Ovary (tissue), 3 donors: ENCODE measurements at regions not wholly inside any gene's neighbourhood (a gene's known extent, or its start where the extent isn't known, plus 50 kb on each side); places are given as distances from the start of the nearest gene placed in this dataset.

Experiments used
- EP300 ChIP-seq: sonication (generic); formaldehyde crosslinking; IDR thresholded peaks from one replicate; pipeline ENCODE4 v1.6.1; 2017; ENCODE audit warnings: antibody characterized with exemption
- POLR2A ChIP-seq: fragments of 450-650 bp; IDR thresholded peaks from one replicate; pipeline ENCODE4 v1.6.1; 2017; ENCODE audit warnings: antibody characterized with exemption, mild to moderate bottlenecking, moderate library complexity
- TF ChIP-seq, protein P1 (sequence below), 3 donors: fragments of 450-650 bp in 2 of 3; fragments of 200-600 bp in 1 of 3; IDR thresholded peaks; one replicate each; pipeline versions ENCODE4 v1.5.1 to v1.8.0; 2016 to 2022; ENCODE audit warnings: antibody characterized with exemption in 3 of 3, mild to moderate bottlenecking in 1 of 3
- donor health status: DM: no; HTN: no; CAD: no.

DNA sequence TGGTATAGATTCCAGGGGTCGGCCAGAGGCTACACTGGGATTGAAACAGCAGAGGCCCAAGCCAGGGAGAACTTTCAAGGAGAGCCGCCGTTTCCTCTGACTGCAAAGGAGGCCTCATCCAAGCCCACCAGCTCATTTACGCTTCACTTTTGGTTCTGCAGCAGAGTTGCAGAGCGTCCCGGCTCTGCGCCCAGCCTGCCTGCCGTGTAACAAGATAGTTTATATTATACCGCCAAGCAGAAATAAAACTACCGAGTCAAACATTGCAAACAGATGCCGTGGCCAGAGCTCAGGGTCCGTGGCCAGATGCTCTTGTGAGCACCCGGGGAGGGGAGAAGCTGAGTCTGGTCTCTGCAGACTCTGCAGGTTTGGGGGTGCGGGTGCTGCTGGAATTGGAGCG lies 60.7 kb upstream of the TBX3 start:
- TF ChIP-seq, protein P1, sequence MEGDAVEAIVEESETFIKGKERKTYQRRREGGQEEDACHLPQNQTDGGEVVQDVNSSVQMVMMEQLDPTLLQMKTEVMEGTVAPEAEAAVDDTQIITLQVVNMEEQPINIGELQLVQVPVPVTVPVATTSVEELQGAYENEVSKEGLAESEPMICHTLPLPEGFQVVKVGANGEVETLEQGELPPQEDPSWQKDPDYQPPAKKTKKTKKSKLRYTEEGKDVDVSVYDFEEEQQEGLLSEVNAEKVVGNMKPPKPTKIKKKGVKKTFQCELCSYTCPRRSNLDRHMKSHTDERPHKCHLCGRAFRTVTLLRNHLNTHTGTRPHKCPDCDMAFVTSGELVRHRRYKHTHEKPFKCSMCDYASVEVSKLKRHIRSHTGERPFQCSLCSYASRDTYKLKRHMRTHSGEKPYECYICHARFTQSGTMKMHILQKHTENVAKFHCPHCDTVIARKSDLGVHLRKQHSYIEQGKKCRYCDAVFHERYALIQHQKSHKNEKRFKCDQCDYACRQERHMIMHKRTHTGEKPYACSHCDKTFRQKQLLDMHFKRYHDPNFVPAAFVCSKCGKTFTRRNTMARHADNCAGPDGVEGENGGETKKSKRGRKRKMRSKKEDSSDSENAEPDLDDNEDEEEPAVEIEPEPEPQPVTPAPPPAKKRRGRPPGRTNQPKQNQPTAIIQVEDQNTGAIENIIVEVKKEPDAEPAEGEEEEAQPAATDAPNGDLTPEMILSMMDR (IDR thresholded peaks at IDR 0.05), result no peak
- TF ChIP-seq EP300 (no peak), POLR2A (no peak)
